Hematopoietic multipotent progenitor cell (in vitro differentiated cells): ENCODE measurements at regions not wholly inside any gene's neighbourhood (a gene's known extent, or its start where the extent isn't known, plus 50 kb on each side); places are given as distances from the start of the nearest gene placed in this dataset.
A peak's percentile ranks its signal among the peaks of the same experiment; 100 is the strongest.

Source experiments
- DNase-seq, 3 donors: peaks; one replicate each; pipeline ENCODE4 v3.0.0-alpha.2; 2011 to 2015; ENCODE audit warnings: low read depth in 2 of 3, low spot score in 2 of 3

DNA sequence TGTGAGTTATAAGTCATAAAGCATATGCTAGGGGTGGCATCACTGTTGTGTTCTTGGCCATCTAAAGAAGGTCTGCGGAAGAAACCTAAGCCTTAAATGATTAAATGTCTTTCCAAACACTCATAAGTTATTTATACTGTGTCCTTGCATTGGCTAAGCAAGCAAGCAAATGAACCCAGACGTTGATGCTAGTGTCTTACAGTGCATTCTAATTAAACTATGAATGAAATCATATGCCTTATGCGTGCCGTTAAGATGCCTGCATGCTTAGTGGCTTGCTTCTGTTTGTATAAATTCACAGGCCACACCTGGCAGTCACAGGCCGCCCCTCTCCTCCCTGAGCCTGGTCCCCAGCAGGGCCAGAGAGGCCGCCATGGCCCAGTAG is 49.9 kb downstream of the RIN2 start:
- DNase-seq = no peak

- DNase-seq = no peak
These were observed 50.4 kb downstream of the RIN2 start for GRCh38 chr20:19808498-19808897.

DNA sequence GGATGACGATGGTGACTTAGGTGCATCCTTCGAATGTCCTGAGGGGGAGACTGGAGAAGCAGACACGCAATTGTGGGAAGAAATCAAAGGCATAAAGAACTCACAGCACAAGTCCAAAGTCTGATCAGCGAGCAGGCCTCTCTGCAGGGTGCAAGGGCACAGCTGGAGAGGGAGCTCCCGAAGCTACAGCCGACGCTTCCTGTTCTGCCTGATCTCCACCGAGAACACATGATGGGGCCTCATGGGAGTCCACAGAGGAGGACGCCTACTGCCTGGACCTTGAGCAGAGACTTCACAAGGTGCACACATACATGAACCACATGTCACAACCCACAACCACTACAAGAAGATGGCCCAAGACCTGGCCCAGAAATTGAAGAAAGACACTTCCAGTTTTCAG is 51.4 kb downstream of the RIN2 start:
- no peak for DNase-seq

DNA sequence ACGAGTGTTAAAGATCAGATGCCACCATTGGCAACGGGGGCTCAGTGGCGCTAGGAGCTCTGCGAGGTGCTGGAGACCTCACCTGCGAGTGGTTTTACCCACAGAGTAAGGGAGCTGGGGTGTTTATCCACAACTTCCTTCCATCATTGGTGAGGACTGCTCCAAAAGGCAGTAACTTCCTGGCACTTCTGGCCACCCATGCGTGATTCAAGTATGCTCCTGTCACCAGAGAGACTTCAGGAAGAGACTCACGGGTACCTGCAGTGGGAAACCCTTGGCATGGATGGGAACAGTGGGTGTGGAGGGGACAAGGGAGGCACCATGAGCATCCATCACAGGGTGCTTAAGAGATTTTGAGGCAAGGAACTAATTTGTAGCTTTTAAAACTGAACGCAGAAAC is 53.2 kb downstream of the RIN2 start:
- no peak for DNase-seq

DNA sequence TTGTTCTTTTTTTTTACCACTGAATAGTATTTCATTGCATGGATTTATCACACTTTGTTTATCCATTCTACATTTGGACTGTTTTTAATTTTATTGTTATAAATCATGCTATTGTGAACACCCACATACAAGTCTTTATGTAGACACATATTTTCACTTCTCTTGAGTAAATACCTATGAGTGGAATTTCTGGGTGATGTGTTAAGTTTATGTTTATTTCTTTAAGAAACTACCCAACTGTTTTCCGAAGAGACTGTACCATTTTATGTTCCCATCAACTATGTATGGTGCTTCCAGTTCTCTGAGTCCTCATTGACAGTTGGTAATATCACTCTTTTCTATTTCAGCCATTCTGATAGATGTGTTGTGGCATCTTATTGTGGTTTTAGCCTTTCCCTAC is 54.0 kb downstream of the RIN2 start:
- DNase-seq = no peak

DNA sequence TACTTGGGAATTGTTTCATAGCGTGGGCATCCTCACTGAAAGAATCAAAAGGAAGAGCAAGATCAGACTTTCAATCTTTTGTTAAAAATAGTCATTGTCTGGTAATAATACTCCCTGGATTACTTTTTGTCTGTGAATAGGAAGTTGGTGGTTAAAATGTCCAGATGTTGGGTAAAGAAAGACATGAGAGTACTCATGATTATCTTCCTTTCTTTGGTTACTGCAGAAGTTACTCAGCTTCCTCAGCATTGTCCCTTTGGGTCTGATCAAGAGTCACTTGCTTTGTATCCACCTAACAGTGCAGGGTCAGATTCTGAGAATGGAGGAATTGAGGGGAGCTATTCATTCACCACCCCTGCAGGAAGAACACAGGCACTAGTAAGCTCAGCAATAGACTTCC is 54.6 kb downstream of the RIN2 start:
- DNase-seq = peak in 1 of 3 donors; percentile 7

DNA sequence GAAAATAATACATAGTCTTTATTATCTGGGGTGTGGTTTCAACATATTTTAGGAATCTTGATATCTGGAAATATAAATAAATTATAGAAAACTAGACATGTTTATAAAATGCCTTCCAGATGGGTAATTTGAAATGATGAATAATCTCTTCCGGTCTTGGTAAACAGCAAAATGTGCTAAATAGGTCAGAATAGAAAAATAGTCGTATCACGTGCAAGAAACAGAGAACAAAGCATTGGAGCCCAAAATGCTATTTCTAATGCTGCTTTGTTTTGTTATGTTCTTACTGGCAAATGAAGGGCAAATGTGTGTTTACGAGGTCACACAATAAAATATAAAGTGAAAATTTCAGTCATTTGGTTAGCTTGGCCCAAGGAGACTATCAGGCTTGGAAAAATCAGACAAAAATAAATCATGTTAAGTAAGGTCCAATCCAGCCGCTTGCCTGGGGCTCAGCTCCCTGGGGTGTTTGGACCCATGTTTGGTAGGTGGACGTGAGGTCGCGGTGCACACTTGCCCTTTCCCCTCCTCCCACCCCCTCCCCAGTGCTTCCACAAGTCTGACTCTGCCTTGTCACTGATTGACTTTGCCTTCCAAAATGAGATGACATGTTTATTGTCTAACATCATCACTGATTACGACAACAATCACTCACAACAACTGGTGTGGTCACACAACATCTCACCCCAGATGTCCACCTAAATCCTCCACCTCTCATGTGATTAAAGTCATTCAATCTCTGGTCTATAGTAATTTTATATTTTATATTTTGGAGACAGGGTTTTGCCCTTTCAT is 56.0 kb downstream of the RIN2 start:
- no peak for DNase-seq

DNA sequence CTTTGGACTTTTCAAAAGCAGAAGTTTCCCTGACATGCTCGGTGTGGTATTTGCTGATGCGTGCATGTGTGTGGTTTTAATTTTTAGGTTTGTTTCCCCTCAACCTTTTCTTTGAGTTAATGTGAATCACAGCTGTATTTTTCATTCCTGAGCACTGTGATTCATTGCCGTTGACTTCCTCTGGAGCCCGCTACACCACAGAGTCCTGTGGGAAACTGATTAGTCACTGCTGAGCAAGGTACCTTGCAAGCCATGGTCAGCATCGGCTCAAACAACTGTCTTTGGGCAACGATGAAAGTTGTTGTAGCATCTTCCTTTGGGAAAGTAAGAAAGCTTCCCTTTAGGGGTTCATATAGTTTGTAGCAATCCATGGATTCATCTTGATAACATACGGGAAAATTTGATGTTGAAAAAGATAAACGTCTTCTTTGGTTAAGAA is 57.5 kb downstream of the RIN2 start:
- DNase-seq = peak in 2 of 3 donors; percentile 57 to 59

DNA sequence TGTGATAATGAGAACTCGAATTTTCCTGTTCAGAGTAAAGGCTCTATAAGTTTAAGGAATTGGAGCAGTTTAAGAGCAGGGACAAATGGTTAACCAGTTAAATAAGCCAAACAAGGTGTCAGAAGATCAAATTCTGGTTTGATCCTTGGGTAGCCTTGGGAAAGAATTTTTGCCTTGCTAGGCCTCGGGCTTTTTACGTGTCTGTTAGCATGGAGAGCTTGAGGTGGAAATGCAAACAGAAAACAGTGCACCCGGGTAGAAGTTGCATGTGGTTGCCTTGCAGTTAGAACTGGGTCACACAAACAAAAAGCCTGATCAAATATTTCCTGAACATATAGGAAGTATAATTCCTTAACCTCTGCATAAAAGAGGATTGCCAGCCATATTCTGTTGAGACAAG is 58.3 kb downstream of the RIN2 start:
- DNase-seq = no peak

DNA sequence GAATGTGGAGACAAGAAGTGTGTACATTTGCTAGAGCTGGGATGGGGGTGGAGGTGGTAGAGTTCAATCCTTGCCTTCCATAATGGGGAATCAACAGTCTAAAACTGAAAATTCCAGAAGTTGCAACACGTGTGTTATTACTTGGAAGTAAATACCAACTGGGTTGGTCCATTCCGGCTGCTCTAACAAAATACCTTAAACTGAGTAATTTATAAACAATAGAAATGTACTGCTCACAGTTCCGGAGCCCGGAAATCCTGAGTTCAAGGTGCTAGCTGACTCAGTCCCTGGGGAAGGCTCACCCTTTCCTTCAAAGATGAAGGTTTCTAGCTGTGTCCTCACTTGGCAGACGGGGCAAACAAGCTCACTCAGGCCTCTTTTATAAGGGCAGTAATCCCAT is 59.0 kb downstream of the RIN2 start:
- DNase-seq = no peak

- DNase-seq = no peak
These were observed 61.1 kb downstream of the RIN2 start for GRCh38 chr20:19819149-19819548.

DNA sequence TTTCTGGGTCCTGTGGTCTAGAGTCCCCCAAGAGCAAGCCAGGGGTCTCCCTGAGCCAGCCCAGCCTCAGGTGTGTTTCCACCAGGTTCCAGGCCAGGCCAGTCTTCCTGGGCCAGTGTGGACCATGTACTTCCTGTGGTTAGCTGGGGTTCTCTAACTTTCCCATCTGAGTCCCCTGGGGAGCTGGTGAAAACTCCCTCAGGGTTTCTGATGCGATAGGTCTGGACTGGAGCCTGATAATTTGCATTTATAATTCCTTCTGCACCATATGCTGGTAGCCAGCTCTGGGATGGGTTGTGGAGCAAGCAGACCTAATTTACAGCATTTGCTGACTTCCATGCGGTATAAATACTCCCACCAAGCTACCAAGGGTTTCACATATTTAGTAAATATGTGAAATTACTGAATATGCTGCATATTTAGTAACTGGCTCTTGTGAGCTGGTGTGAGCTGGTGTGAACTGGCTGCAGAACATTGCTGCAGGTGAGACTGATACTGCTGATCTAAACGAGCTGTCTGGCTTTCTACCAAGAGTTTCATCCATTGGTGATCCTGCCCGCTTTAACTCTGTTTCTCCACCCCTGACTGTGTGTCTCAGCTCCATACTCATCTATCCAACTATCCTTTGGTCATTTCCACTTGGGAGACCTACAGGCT is 62.6 kb downstream of the RIN2 start:
- DNase-seq = no peak

DNA sequence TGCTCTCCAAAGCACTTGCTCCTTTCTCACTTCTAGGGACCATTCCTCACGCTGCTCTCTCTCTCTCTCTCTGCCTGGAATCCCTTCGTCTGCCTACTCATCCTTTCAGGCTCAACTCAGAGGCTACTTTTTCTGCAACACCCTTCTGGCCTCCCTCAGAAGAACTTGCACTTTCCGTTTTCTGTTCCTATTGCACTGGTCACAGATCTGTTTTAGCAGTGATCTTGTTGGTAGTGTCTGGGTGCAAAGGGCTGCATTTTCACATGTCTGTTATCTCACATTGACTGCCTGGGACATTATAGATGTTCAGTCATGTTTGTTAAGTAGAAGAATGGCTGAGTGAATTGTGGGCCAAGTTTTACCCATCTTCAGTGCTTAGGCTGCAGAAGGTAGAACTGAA is 63.5 kb downstream of the RIN2 start:
- DNase-seq = no peak

GRCh38 chr20:19823216-19823615 is 65.2 kb downstream of the RIN2 start:
- no peak for DNase-seq

DNA sequence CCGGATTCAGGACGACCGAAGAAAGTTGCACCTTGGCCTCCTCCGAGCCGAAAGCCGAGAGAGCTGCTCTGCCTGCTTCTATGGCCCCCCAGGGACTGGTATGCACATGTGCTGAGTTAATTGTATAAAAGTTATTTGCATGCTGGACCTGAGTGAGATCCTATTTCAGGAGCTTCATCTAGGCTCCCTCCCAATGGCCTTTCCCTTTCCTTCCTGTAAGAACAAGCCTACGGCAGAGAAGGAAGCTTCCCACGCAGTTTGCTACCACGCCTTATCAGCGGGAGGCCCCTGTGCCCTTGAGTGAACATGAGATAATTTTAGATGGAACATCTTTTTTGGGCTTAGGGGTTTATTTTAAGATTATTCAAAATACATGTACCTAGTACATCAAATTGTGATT is 65.9 kb downstream of the RIN2 start:
- DNase-seq = no peak

- DNase-seq = no peak
These were observed 66.8 kb downstream of the RIN2 start for GRCh38 chr20:19824861-19825260.

- DNase-seq = no peak
These were observed 68.3 kb downstream of the RIN2 start for GRCh38 chr20:19826179-19826914.

- DNase-seq = no peak
These were observed 69.8 kb downstream of the RIN2 start for GRCh38 chr20:19827818-19828217.

GRCh38 chr20:19828232-19828631 is 70.2 kb downstream of the RIN2 start:
- peak in 2 of 3 donors; percentile 9 to 15 for DNase-seq

DNA sequence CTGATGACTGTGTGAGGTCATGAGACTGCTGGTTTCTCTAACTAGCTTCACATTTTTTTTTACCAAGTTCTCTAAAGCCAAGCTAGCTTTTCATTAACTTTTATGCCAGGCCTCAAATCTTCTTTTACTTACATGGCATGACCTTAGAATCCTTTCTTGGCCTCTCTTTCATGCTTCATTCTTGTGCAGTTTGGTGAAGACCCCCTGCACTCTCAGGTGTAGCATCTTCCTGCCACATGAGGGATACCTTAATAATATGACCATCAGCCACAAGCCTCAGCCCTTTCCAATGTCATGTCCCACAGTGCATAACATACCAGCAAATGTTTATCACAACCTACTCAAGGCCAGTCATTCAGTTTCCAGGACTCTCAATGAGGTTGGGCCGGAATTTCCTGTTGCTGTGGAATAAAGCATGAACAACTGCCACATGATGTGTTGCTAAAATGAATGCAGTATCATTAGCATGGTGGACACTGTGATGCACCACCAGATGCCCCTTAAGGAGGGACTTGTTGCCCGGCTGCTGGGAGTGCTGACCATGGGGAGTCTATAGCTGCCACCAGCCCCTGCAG is 72.2 kb downstream of the RIN2 start:
- DNase-seq = no peak

- DNase-seq = no peak
These were observed 74.8 kb downstream of the RIN2 start for GRCh38 chr20:19832875-19833274.
